ENCODE measurements at regions not wholly inside any gene's neighbourhood (a gene's known extent, or its start where the extent isn't known, plus 50 kb on each side); places are given as distances from the start of the nearest gene placed in this dataset.
"Not testable (repeated sequence)": the region's sequence is repeated elsewhere in the genome, so short reads cannot be mapped to it uniquely, and the experiment has no call there.

DNA sequence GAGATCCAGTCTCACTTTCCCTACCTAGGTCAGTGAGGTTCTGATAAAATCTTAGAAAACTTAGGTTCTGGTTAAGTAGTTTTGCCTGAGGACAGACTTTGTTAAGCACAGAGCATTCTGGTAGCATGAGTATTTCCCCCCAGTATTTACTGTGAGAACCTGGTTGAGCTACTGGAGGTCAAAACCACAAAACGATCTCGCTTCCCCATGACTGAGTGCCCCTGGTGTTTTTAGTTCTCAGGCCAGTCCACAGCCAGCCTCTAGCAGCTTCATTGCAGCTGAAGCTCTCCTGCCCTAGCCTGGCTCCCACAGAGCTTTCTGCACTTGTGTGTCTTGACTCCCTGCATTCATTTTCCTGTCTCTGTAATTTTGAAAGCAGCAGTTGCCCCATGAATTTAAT is 1138.2 kb downstream of the UQCRFS1 start:
- no peak for ATAC-seq (replicated peaks in 6 of 8)
- in situ Hi-C loops (cut with MboI; ENCODE audit: low pct_unique_long_range_greater_than_20kb in 2 of 9, low sequenced_read_pairs in 9 of 9, unreplicated experiment in 9 of 9): no loop called here
- no peak overlapping the region for H3K4me3 ChIP-seq
- H3K4me1 ChIP-seq (replicated peaks in 1 of 2): no peaks in the 10 kb centered on the region
- 70 to 100% (median 79%) methylated on average over 2 of the region's 2 CpGs; no CpG with 5 or more reads in 6 of the 10 experiments for WGBS, 10 experiments
- H3K27ac ChIP-seq: no peak overlapping the region

GRCh38 chr19:28067882-28068281 is 1145.1 kb downstream of the UQCRFS1 start:
- in situ Hi-C loops (cut with MboI; ENCODE audit: low pct_unique_long_range_greater_than_20kb in 2 of 9, low sequenced_read_pairs in 9 of 9, unreplicated experiment in 9 of 9): no loop called here
- Histone ChIP-seq H3K27ac (no peak overlapping the region), H3K4me1 (replicated peaks in 1 of 2) (no peaks in the 10 kb centered on the region), H3K4me3 (no peak overlapping the region)
- 0 to 57% (median 17%) methylated on average over 1 to 2 of the region's 2 CpGs; no CpG with 5 or more reads in 3 of the 10 experiments for WGBS, 10 experiments
- no peak for ATAC-seq (replicated peaks in 6 of 8)

GRCh38 chr19:28066988-28067387 is 1146.0 kb downstream of the UQCRFS1 start:
- 10 to 96% (median 92%) methylated on average over 2 to 7 of the region's 8 CpGs; no CpG with 5 or more reads in 7 of the 10 experiments for WGBS, 10 experiments
- ATAC-seq (replicated peaks in 6 of 8): no peak
- in situ Hi-C loops (cut with MboI; ENCODE audit: low pct_unique_long_range_greater_than_20kb in 2 of 9, low sequenced_read_pairs in 9 of 9, unreplicated experiment in 9 of 9): no loop called here
- Histone ChIP-seq H3K27ac (no peak overlapping the region), H3K4me3 (no peak overlapping the region), H3K4me1 (replicated peaks in 1 of 2) (no peaks in the 10 kb centered on the region)

- in situ Hi-C loops (cut with MboI; ENCODE audit: low pct_unique_long_range_greater_than_20kb in 2 of 9, low sequenced_read_pairs in 9 of 9, unreplicated experiment in 9 of 9): no loop called here
- Histone ChIP-seq H3K27ac (no peak overlapping the region), H3K4me3 (no peak overlapping the region), H3K4me1 (replicated peaks in 1 of 2) (no peaks in the 10 kb centered on the region)
- ATAC-seq (replicated peaks in 6 of 8): peak in 1 of 8 experiments; percentile 31
- WGBS, 10 experiments: 0 to 100% (median 75%) methylated on average over 1 to 3 of the region's 3 CpGs; no CpG with 5 or more reads in 1 of the 10 experiments
These were observed 1146.8 kb downstream of the UQCRFS1 start for GRCh38 chr19:28066161-28066560.

- no peak overlapping the region for H3K27ac ChIP-seq
- in situ Hi-C loops (cut with MboI; ENCODE audit: low pct_unique_long_range_greater_than_20kb in 2 of 9, low sequenced_read_pairs in 9 of 9, unreplicated experiment in 9 of 9): no loop called here
- no peaks in the 10 kb centered on the region for H3K4me1 ChIP-seq (replicated peaks in 1 of 2)
- H3K4me3 ChIP-seq: no peak overlapping the region
- 0 to 88% (median 60%) methylated on average over 1 of the region's 1 CpG; no CpG with 5 or more reads in 3 of the 10 experiments for WGBS, 10 experiments
- peak in 2 of 8 experiments; percentile 71 to 72 for ATAC-seq (replicated peaks in 6 of 8)
These were observed 1147.9 kb downstream of the UQCRFS1 start for GRCh38 chr19:28065026-28065425.

- 10 to 100% (median 89%) methylated on average over 1 to 2 of the region's 2 CpGs; no CpG with 5 or more reads in 1 of the 10 experiments for WGBS, 10 experiments
- in situ Hi-C loops (cut with MboI; ENCODE audit: low pct_unique_long_range_greater_than_20kb in 2 of 9, low sequenced_read_pairs in 9 of 9, unreplicated experiment in 9 of 9): no loop called here
- ATAC-seq (replicated peaks in 6 of 8): no peak
- Histone ChIP-seq H3K4me3 (no peak overlapping the region), H3K4me1 (replicated peaks in 1 of 2) (no peaks in the 10 kb centered on the region), H3K27ac (no peak overlapping the region)
These were observed 1149.2 kb downstream of the UQCRFS1 start for GRCh38 chr19:28063702-28064101.

- Histone ChIP-seq H3K27ac (no peak overlapping the region), H3K4me1 (replicated peaks in 1 of 2) (no peaks in the 10 kb centered on the region), H3K4me3 (no peak overlapping the region)
- ATAC-seq (replicated peaks in 6 of 8): no peak
- in situ Hi-C loops (cut with MboI; ENCODE audit: low pct_unique_long_range_greater_than_20kb in 2 of 9, low sequenced_read_pairs in 9 of 9, unreplicated experiment in 9 of 9): no loop called here
- 0 to 40% (median 33%) methylated on average over 1 of the region's 1 CpG; no CpG with 5 or more reads in 7 of the 10 experiments for WGBS, 10 experiments
These were observed 1151.8 kb downstream of the UQCRFS1 start for GRCh38 chr19:28061111-28061510.

GRCh38 chr19:28057026-28057425 is 1155.9 kb downstream of the UQCRFS1 start:
- ATAC-seq (replicated peaks in 6 of 8); in situ Hi-C loops (cut with MboI; ENCODE audit: low pct_unique_long_range_greater_than_20kb in 2 of 9, low sequenced_read_pairs in 9 of 9, unreplicated experiment in 9 of 9): not testable (repeated sequence)

GRCh38 chr19:28051047-28051446 is 1161.9 kb downstream of the UQCRFS1 start:
- Histone ChIP-seq H3K27ac (no peak overlapping the region), H3K4me1 (replicated peaks in 1 of 2) (no peaks in the 10 kb centered on the region), H3K4me3 (no peak overlapping the region)
- ATAC-seq (replicated peaks in 6 of 8): no peak
- in situ Hi-C loops (cut with MboI; ENCODE audit: low pct_unique_long_range_greater_than_20kb in 2 of 9, low sequenced_read_pairs in 9 of 9, unreplicated experiment in 9 of 9): no loop called here
- WGBS, 10 experiments: 13 to 67% (median 51%) methylated on average over 1 to 5 of the region's 6 CpGs; no CpG with 5 or more reads in 4 of the 10 experiments

More at GRCh38 chr19:28057026-28057425, 1155.9 kb downstream of the UQCRFS1 start:
- not testable (repeated sequence) for H3K27ac ChIP-seq; H3K4me1 ChIP-seq (replicated peaks in 1 of 2); H3K4me3 ChIP-seq

- Histone ChIP-seq H3K4me1 (replicated peaks in 1 of 2) (no peaks in the 10 kb centered on the region), H3K27ac (no peak overlapping the region), H3K4me3 (no peak overlapping the region)
- in situ Hi-C loops (cut with MboI; ENCODE audit: low pct_unique_long_range_greater_than_20kb in 2 of 9, low sequenced_read_pairs in 9 of 9, unreplicated experiment in 9 of 9): no loop called here
- ATAC-seq (replicated peaks in 6 of 8): no peak
- WGBS, 10 experiments: 40 to 86% (median 77%) methylated on average over 1 to 2 of the region's 2 CpGs; no CpG with 5 or more reads in 5 of the 10 experiments
These were observed 1163.1 kb downstream of the UQCRFS1 start for GRCh38 chr19:28049875-28050274.

DNA sequence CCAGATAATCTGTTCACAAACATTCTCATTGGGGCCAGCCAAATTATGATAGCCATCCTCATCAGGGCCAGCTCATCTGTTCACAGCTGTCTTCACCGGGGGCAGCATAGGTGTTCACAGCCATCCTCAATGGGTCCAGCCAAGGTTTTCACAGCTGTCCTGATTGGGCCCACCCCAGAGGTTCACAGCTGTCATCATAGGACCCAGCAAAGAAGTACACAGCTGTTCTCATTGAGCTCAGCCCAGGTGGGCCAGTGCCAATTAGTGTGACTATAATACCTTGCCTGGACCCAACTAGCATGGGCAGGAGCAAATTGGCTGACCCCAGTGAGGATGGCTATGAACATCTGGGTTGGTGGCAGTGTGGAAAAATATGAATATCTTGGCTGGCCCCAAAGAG is 1166.0 kb downstream of the UQCRFS1 start:
- ATAC-seq (replicated peaks in 6 of 8): no peak
- H3K4me3 ChIP-seq: no peak overlapping the region
- 100% methylated on average over 1 of the region's 1 CpG; no CpG with 5 or more reads in 9 of the 10 experiments for WGBS, 10 experiments
- no peaks in the 10 kb centered on the region for H3K4me1 ChIP-seq (replicated peaks in 1 of 2)
- H3K27ac ChIP-seq: no peak overlapping the region
- in situ Hi-C loops (cut with MboI; ENCODE audit: low pct_unique_long_range_greater_than_20kb in 2 of 9, low sequenced_read_pairs in 9 of 9, unreplicated experiment in 9 of 9): no loop called here

- 20 to 100% (median 86%) methylated on average over 1 of the region's 2 CpGs; no CpG with 5 or more reads in 7 of the 10 experiments for WGBS, 10 experiments
These were observed 1167.3 kb downstream of the UQCRFS1 start for GRCh38 chr19:28045621-28046020.

GRCh38 chr19:28044477-28044876 is 1168.5 kb downstream of the UQCRFS1 start:
- ATAC-seq (replicated peaks in 6 of 8): no peak
- 30 to 100% (median 73%) methylated on average over 1 to 3 of the region's 4 CpGs; no CpG with 5 or more reads in 7 of the 10 experiments for WGBS, 10 experiments
- H3K27ac ChIP-seq: no peak overlapping the region
- H3K4me3 ChIP-seq: no peak overlapping the region
- in situ Hi-C loops (cut with MboI; ENCODE audit: low pct_unique_long_range_greater_than_20kb in 2 of 9, low sequenced_read_pairs in 9 of 9, unreplicated experiment in 9 of 9): no loop called here
- no peaks in the 10 kb centered on the region for H3K4me1 ChIP-seq (replicated peaks in 1 of 2)

More at GRCh38 chr19:28045621-28046020, 1167.3 kb downstream of the UQCRFS1 start:
- in situ Hi-C loops (cut with MboI; ENCODE audit: low pct_unique_long_range_greater_than_20kb in 2 of 9, low sequenced_read_pairs in 9 of 9, unreplicated experiment in 9 of 9): no loop called here
- no peak overlapping the region for H3K4me3 ChIP-seq
- H3K4me1 ChIP-seq (replicated peaks in 1 of 2): no peaks in the 10 kb centered on the region
- no peak for ATAC-seq (replicated peaks in 6 of 8)
- H3K27ac ChIP-seq: no peak overlapping the region

DNA sequence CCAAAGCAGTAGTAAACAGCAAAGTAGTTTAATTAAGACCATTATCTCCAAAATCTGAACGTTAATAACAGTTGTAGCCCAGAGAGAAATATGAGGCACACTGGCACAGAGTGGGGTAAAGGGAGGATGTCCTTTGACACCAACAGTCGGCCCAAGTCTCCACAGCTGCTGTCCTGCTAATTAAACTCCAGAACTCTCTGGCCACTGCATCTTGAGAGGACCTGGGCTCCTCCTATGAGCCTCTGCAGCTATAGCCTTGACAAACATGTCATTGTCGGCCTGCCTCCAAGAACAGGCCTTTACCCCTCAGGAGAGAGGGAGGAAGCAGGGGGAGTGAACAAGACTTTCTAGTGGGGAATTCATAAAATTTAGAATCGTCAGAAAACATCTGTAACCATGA is 1170.4 kb downstream of the UQCRFS1 start:
- in situ Hi-C loops (cut with MboI; ENCODE audit: low pct_unique_long_range_greater_than_20kb in 2 of 9, low sequenced_read_pairs in 9 of 9, unreplicated experiment in 9 of 9): no loop called here
- Histone ChIP-seq H3K27ac (no peak overlapping the region), H3K4me1 (replicated peaks in 1 of 2) (no peaks in the 10 kb centered on the region), H3K4me3 (no peak overlapping the region)
- WGBS, 10 experiments: 2 to 83% (median 44%) methylated on average over 1 to 4 of the region's 4 CpGs
- no peak for ATAC-seq (replicated peaks in 6 of 8)

Data from motor neuron (in vitro differentiated cells).